KMS-11 (cell line): ENCODE measurements at regions not wholly inside any gene's neighbourhood (a gene's known extent, or its start where the extent isn't known, plus 50 kb on each side); places are given as distances from the start of the nearest gene placed in this dataset.

ENCODE experiments used
- H2AFZ ChIP-seq: fragments of 200-600 bp; sonication (generic); 2 replicates; pipeline ENCODE4 v1.6.1; 2016; ENCODE audit warnings: antibody characterized with exemption, mixed run types, low read depth
- H3K27ac ChIP-seq: fragments of 200-600 bp; sonication (generic); 2 replicates; pipeline ENCODE4 v1.6.1; 2016; ENCODE audit warnings: mild to moderate bottlenecking, mixed run types
- H3K27me3 ChIP-seq: fragments of 200-600 bp; sonication (generic); 2 replicates; pipeline ENCODE4 v1.6.1; 2017; ENCODE audit warnings: mild to moderate bottlenecking, low read depth, mixed run types, moderate library complexity; ENCODE audit not compliant: insufficient read depth
- H3K36me3 ChIP-seq: fragments of 200-600 bp; sonication (generic); 2 replicates; pipeline ENCODE4 v1.6.1; 2017; ENCODE audit warnings: mild to moderate bottlenecking, mixed run types; ENCODE audit not compliant: insufficient read depth
- H3K4me1 ChIP-seq: fragments of 200-600 bp; sonication (generic); 2 replicates; pipeline ENCODE4 v1.6.1; 2016; ENCODE audit warnings: mild to moderate bottlenecking, low read depth, mixed run types; ENCODE audit not compliant: poor library complexity, severe bottlenecking
- H3K4me2 ChIP-seq: fragments of 200-600 bp; sonication (generic); 2 replicates; pipeline ENCODE4 v1.7.0; 2016; ENCODE audit warnings: mild to moderate bottlenecking, mixed run types
- H3K4me3 ChIP-seq: fragments of 200-600 bp; sonication (generic); IDR thresholded peaks from 2 replicates; pipeline ENCODE4 v1.6.1; 2017; ENCODE audit warnings: low read depth, low read length, mixed read lengths; ENCODE audit not compliant: insufficient read depth
- H3K79me2 ChIP-seq: fragments of 200-600 bp; sonication (generic); 2 replicates; pipeline ENCODE4 v1.6.1; 2016; ENCODE audit warnings: low read depth, mixed run types; ENCODE audit not compliant: insufficient read depth
- H3K9ac ChIP-seq: fragments of 200-600 bp; sonication (generic); 2 replicates; pipeline ENCODE4 v1.6.1; 2016; ENCODE audit warnings: mild to moderate bottlenecking, mixed run types
- H4K20me1 ChIP-seq: fragments of 200-600 bp; sonication (generic); 2 replicates; pipeline ENCODE4 v1.6.1; 2016; ENCODE audit warnings: mild to moderate bottlenecking, mixed run types; ENCODE audit not compliant: insufficient read depth
- TF ChIP-seq, protein P1 (sequence below): fragments of 200-600 bp; sonication (generic); conservative IDR thresholded peaks from 2 replicates; pipeline ENCODE4 v1.6.1; 2017; ENCODE audit warnings: low read depth, mild to moderate bottlenecking, antibody characterized with exemption, low read length, moderate library complexity, mixed read lengths

DNA sequence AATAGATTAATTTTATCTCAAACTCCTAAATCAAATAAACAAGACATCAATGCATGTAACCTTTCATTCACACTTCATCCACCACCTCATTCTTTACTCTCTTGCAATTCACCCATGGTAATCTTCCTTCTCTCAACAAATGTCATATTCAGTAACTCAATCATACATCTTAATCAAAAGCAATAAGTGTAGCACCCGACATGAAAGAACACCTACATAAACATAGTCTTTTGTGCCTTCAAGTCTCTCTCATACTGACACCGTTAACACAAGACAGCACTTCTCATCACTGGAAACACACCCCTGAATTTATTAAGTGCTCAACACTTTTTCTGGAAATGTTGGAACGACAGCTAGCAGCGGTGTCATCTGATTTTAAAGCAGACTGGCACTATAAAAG, 225.9 kb downstream of the TTLL7 start:
- TF ChIP-seq, protein P1, sequence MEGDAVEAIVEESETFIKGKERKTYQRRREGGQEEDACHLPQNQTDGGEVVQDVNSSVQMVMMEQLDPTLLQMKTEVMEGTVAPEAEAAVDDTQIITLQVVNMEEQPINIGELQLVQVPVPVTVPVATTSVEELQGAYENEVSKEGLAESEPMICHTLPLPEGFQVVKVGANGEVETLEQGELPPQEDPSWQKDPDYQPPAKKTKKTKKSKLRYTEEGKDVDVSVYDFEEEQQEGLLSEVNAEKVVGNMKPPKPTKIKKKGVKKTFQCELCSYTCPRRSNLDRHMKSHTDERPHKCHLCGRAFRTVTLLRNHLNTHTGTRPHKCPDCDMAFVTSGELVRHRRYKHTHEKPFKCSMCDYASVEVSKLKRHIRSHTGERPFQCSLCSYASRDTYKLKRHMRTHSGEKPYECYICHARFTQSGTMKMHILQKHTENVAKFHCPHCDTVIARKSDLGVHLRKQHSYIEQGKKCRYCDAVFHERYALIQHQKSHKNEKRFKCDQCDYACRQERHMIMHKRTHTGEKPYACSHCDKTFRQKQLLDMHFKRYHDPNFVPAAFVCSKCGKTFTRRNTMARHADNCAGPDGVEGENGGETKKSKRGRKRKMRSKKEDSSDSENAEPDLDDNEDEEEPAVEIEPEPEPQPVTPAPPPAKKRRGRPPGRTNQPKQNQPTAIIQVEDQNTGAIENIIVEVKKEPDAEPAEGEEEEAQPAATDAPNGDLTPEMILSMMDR, result no peak
- Histone ChIP-seq H3K4me2 (no peak overlapping the region), H2AFZ (no peak overlapping the region)

DNA sequence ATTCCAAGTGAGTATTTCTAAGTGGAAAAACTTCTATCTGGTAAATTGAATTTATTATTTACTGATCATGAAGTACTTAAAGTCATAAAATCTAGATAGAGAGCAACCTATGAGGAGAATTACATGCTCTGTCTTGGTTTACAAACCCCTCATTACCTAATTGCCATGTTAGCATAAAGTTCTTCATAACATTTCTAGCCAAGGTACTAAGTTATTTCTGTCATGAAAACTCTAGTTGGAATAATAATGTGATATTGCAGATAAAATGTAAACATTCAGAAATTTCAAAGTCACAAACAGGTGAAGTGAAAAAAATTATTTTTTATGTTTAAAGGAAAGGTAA, 228.6 kb downstream of the TTLL7 start:
- Histone ChIP-seq H2AFZ (no peak overlapping the region), H4K20me1 (no peaks in the 10 kb centered on the region), H3K4me2 (no peak overlapping the region), H3K36me3 (no peaks in the 10 kb centered on the region), H3K9ac (no peak overlapping the region), H3K27me3 (no peaks in the 10 kb centered on the region), H3K79me2 (no peaks in the 10 kb centered on the region), H3K27ac (no peak overlapping the region), H3K4me1 (no peaks in the 10 kb centered on the region), H3K4me3 (no peak overlapping the region)
- TF ChIP-seq, protein P1, result no peak

More for the DNA sequence above, 225.9 kb downstream of the TTLL7 start:
- Histone ChIP-seq H3K9ac (no peak overlapping the region), H3K27me3 (no peaks in the 10 kb centered on the region), H3K4me1 (no peaks in the 10 kb centered on the region), H4K20me1 (no peaks in the 10 kb centered on the region), H3K36me3 (no peaks in the 10 kb centered on the region), H3K4me3 (no peak overlapping the region), H3K27ac (no peak overlapping the region), H3K79me2 (no peaks in the 10 kb centered on the region)

DNA sequence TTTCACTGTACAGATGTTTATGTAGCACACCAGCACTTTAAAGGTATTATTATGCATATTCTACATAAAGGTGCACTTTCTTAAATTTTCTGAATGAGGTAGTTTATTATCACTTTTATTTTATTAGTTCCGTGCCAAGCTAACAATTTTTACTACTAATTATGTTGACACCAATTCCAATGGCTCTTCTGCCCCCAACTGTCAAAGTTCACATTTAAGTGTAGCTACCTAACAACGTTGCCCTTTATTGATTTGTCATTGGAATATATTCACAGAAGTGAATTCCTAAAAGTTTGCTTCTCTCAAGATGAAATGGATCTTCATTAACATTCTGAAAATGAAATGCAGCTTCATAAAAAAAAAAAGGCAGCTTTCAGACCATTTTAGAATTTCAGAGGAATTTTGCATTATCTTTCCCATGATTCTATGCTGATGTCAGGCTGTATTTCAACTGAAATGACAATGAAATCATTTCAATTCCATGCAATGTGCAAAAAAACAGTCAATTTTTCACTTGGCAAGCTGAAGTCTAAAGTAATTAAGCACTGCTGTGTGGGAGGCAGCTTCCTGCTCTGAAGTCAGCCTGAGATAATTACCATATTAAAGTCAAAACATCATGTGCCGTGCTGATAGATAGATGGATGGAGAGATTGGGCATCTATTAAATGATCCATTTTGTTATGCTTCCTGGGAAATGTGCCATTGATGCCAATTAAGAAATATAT, 229.2 kb downstream of the TTLL7 start:
- H4K20me1 ChIP-seq, result no peaks in the 10 kb centered on the region
- H3K4me1 ChIP-seq, result no peaks in the 10 kb centered on the region
- no peak overlapping the region for H3K27ac ChIP-seq
- H3K9ac ChIP-seq, result no peak overlapping the region
- H3K79me2 ChIP-seq, result no peaks in the 10 kb centered on the region
- H3K36me3 ChIP-seq, result no peaks in the 10 kb centered on the region
- H3K4me2 ChIP-seq, result no peak overlapping the region
- H3K27me3 ChIP-seq, result no peaks in the 10 kb centered on the region
- no peak overlapping the region for H3K4me3 ChIP-seq
- no peak overlapping the region for H2AFZ ChIP-seq
- TF ChIP-seq, protein P1, result no peak

DNA sequence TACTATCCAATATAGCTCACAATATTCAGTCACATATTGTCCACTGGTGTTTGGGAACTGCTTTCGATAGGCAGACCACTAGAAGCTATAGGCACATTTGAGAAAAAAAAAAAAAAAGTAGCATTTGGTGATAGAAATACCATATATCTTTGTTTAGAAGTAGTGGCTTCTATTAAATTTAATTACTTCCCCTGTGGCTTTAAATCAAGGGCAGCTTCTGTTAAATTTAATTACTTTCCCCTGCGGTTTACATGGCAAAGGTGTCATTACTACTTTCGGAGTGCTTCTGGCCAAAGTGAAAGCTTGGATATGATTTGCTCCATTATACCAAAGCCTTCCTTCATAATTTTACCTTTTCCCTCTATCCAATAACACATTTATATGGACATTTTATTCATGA, 229.9 kb downstream of the TTLL7 start:
- H3K4me1 ChIP-seq, result no peaks in the 10 kb centered on the region
- TF ChIP-seq, protein P1, result no peak
- no peak overlapping the region for H3K4me2 ChIP-seq
- no peak overlapping the region for H3K4me3 ChIP-seq
- H3K27me3 ChIP-seq, result no peaks in the 10 kb centered on the region
- no peak overlapping the region for H3K27ac ChIP-seq
- no peaks in the 10 kb centered on the region for H3K79me2 ChIP-seq
- no peak overlapping the region for H3K9ac ChIP-seq
- no peak overlapping the region for H2AFZ ChIP-seq
- no peaks in the 10 kb centered on the region for H4K20me1 ChIP-seq
- H3K36me3 ChIP-seq, result no peaks in the 10 kb centered on the region
